Germinal center (tissue), 1 donor: ENCODE measurements at regions not wholly inside any gene's neighbourhood (a gene's known extent, or its start where the extent isn't known, plus 50 kb on each side); places are given as distances from the start of the nearest gene placed in this dataset.

Experiments used
- DNase-seq: peaks from one replicate; pipeline ENCODE4 v3.0.0; 2012; ENCODE audit warnings: mixed read lengths, low spot score

DNA sequence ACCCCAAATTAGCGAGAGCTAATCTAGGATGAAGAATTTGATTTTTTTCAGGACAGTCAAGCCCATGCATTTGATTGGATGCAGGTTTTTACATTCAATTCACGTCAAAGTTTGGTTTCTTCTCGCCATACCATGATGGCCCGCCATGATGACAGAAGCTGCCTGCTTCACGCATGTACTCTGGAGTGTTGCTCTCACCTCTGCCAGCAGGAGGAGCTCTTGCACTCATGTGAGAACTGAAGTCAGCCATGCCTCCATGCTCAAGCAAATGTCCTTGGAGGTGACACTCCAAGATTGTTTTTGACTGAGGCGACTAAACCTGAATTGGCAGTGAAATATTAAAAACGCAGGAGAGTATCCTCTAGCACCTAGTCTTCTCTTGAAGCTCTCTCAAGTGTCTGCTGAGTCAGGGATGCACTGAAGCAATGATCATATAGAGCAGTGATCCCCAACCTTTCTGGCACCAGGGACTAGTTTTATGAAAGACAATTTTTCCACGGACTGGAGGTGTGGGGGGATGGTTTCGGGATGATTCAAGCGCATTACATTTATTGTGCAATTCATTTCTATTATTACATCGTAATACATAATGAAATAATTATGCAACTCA lies 120.9 kb downstream of the SAMMSON start:
- peak; percentile 57 for DNase-seq

DNA sequence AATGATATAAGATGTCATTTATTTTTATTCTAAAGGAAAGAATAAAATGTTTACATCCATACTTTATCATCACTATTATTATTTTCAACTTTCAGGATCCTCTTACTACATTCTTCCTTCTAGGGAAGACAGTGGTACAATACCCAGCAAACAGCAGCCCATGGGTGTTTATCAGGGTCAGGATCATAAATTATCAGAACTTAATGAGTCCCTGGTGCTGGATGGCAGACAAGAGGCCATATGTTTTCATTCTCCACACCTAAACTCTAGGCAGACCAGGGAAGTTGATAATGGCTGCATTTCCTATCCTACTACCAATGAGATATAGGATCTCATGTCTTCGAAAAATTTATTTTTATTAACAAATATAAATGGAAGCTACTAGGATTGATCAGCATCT lies 127.7 kb downstream of the SAMMSON start:
- DNase-seq = no peak

DNA sequence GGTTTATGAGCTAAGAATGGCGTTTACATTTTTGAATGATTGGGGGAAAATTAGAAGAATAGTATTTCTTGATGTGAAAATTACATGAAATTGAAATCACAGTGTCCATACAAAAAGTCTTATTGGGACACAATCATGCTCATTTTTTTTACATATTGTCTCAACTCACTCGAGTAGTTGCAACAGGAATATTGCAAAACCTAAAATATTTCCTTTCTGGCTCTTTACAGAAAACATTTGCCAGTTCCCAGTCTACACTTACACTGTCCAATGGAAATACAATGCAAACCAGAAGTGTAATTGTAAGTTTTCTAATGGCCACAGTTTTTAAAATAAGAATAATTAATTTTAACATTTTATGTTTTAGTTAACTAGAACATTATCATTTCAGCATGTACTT lies 137.8 kb downstream of the SAMMSON start:
- DNase-seq = no peak

DNA sequence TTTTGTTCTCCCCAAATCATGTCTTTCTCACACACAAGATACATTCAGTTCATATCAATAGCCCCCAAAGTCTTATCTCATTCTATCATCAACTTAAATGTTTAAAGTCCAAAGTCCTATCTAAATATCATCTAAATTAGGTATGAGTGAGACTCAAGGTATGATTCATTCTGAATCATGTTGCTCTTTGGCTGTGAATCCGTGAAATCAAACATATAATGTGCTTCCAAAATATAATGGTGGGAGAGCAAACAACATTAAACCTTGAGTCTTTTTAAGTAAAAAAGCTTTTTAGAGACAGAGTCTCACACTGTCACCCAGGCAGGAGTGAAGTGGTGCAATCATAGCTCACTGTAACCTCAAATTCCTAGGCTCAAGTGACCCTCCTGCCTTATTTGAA lies 139.1 kb downstream of the SAMMSON start:
- DNase-seq = no peak
